CD4-positive, alpha-beta T cell (primary cell): ENCODE measurements at regions not wholly inside any gene's neighbourhood (a gene's known extent, or its start where the extent isn't known, plus 50 kb on each side); places are given as distances from the start of the nearest gene placed in this dataset.

Experiments
- ATAC-seq: fragments of 200-7000 bp; cut with Tn5 transposase; one replicate; pipeline ENCODE4 v1.10.0; 2022; ENCODE audit warnings: mild to moderate bottlenecking; ENCODE audit not compliant: poor library complexity
- CTCF ChIA-PET: fragments of 350-600 bp; sonication (Branson Sonifier 250); formaldehyde crosslinking; loops from one replicate; lab custom pipeline; 2021; ENCODE audit warnings: antibody characterized with exemption, inconsistent platforms; lab: Charles Lee
- POLR2A ChIA-PET: fragments of 350-600 bp; sonication (Branson Sonifier 250); formaldehyde crosslinking; loops from one replicate; lab custom pipeline; 2021; ENCODE audit warnings: antibody characterized with exemption, inconsistent platforms; lab: Charles Lee
- DNase-seq, 14 experiments: peaks; one replicate each; pipeline ENCODE4 v3.0.0-alpha.2; 2013 to 2020; ENCODE audit warnings: mixed read lengths in 2 of 14
- H3K27ac ChIP-seq, 2 donors: one replicate each; pipeline versions ENCODE4 v1.5.1 to v1.7.0; 2013; ENCODE audit warnings: low read length in 2 of 2, low read depth in 1 of 2, mild to moderate bottlenecking in 1 of 2
- H3K27me3 ChIP-seq, 2 experiments: 1 replicate in 1 of 2; 2 replicates in 1 of 2; pipeline versions ENCODE4 v1.6.1 to v1.7.0; 2013; ENCODE audit warnings: low read length in 2 of 2, control low read depth in 1 of 2, mild to moderate bottlenecking in 1 of 2, moderate library complexity in 1 of 2; ENCODE audit not compliant: insufficient read depth in 2 of 2, control insufficient read depth in 1 of 2
- H3K36me3 ChIP-seq: one replicate; pipeline ENCODE4 v1.6.1; 2013; ENCODE audit warnings: low read length, control low read depth; ENCODE audit not compliant: insufficient read depth
- H3K4me1 ChIP-seq: one replicate; pipeline ENCODE4 v1.6.1; 2013; ENCODE audit warnings: low read length, control low read depth; ENCODE audit not compliant: insufficient read depth
- H3K4me3 ChIP-seq: one replicate; pipeline ENCODE4 v1.5.1; 2013; ENCODE audit warnings: mild to moderate bottlenecking, low read length, moderate library complexity
- H3K9me3 ChIP-seq, 2 experiments: 1 replicate in 1 of 2; 2 replicates in 1 of 2; pipeline versions ENCODE4 v1.6.1 to v1.7.0; 2013; ENCODE audit warnings: low read length in 2 of 2, mild to moderate bottlenecking in 2 of 2, control low read depth in 1 of 2, moderate library complexity in 1 of 2; ENCODE audit not compliant: control insufficient read depth in 1 of 2, insufficient read depth in 1 of 2
- H3K27ac Mint-ChIP-seq: one replicate; pipeline ENCODE4 v1.8.0; 2020; ENCODE audit warnings: mixed read lengths
- H3K27me3 Mint-ChIP-seq: one replicate; pipeline ENCODE4 v1.8.0; 2021; ENCODE audit warnings: mixed read lengths
- H3K36me3 Mint-ChIP-seq: one replicate; pipeline ENCODE4 v1.8.0; 2021; ENCODE audit warnings: low read depth, mixed read lengths
- H3K4me1 Mint-ChIP-seq: one replicate; pipeline ENCODE4 v1.8.0; 2021; ENCODE audit warnings: low read depth, mixed read lengths
- H3K4me3 Mint-ChIP-seq: one replicate; pipeline ENCODE4 v1.8.0; 2020; ENCODE audit warnings: mild to moderate bottlenecking, mixed read lengths
- H3K9me3 Mint-ChIP-seq: one replicate; pipeline ENCODE4 v1.8.0; 2020; ENCODE audit warnings: mixed read lengths
- intact Hi-C, 2 experiments: fragments of 100-400 bp; cut with DNase I in 1 of 2; cut with micrococcal nuclease in 1 of 2; formaldehyde crosslinking; loops; one replicate each; pipeline versions ENCODE4 v1.15.1 to v1.9.0; 2023 to 2025; cut with DNase I, micrococcal nuclease
- TF ChIP-seq, protein P1 (sequence below): fragments of 200-600 bp; IDR thresholded peaks from one replicate; pipeline ENCODE4 v1.8.0; 2022; ENCODE audit warnings: antibody characterized with exemption, mild to moderate bottlenecking

GRCh38 chr6:16939839-16940238 lies 162.0 kb upstream of the STMND1 start:
- POLR2A ChIA-PET, result no interaction called here

DNA sequence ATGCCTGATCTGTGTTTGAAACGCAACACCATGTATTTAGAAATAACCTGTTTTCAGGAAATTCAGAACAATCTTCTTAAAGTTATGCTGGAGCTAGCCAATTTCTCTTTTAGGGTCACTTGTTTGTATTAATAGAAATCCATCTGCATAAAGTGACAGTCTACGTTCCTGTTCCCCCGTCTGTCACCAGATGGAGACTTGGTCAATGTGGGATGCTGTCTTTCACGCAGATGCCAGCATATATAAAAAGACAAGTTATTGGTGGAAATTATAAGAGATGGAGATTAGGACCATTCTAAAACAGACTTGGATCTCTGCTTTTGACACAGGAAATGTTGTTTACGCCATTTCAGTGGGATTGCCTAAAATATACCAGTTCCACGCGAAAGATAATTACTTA lies 162.5 kb upstream of the STMND1 start:
- Histone ChIP-seq H3K9me3 (no peaks in the 10 kb centered on the region), H3K4me1 (no peaks in the 10 kb centered on the region), H3K36me3 (no peaks in the 10 kb centered on the region), H3K27me3 (peaks cover 0 to 11% of the 10 kb centered on the region in 2 experiments), H3K4me3 (no peak overlapping the region), H3K27ac (no peak overlapping the region)
- intact Hi-C loops, result no loop called here
- ATAC-seq, result no peak
- DNase-seq, result no peak
- H3K36me3 Mint-ChIP-seq, result no peaks in the 10 kb centered on the region
- H3K4me1 Mint-ChIP-seq, result no peaks in the 10 kb centered on the region
- ChIA-PET POLR2A (no interaction called here), CTCF (interaction anchor here (1.5 kb wide), 1 partner anchor 10 kb away, joined by 3 read pairs; no protein-coding TSS in a partner anchor)
- H3K27ac Mint-ChIP-seq, result no peak overlapping the region
- no peak overlapping the region for H3K4me3 Mint-ChIP-seq
- no peaks in the 10 kb centered on the region for H3K9me3 Mint-ChIP-seq
- TF ChIP-seq, protein P1, sequence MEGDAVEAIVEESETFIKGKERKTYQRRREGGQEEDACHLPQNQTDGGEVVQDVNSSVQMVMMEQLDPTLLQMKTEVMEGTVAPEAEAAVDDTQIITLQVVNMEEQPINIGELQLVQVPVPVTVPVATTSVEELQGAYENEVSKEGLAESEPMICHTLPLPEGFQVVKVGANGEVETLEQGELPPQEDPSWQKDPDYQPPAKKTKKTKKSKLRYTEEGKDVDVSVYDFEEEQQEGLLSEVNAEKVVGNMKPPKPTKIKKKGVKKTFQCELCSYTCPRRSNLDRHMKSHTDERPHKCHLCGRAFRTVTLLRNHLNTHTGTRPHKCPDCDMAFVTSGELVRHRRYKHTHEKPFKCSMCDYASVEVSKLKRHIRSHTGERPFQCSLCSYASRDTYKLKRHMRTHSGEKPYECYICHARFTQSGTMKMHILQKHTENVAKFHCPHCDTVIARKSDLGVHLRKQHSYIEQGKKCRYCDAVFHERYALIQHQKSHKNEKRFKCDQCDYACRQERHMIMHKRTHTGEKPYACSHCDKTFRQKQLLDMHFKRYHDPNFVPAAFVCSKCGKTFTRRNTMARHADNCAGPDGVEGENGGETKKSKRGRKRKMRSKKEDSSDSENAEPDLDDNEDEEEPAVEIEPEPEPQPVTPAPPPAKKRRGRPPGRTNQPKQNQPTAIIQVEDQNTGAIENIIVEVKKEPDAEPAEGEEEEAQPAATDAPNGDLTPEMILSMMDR, result no peak
- peaks cover 22% of the 10 kb centered on the region for H3K27me3 Mint-ChIP-seq

More at GRCh38 chr6:16939839-16940238, 162.0 kb upstream of the STMND1 start:
- no peaks in the 10 kb centered on the region for H3K36me3 Mint-ChIP-seq
- Histone ChIP-seq H3K27ac (no peak overlapping the region), H3K27me3 (peaks cover 0 to 8% of the 10 kb centered on the region in 2 experiments), H3K9me3 (no peaks in the 10 kb centered on the region), H3K36me3 (no peaks in the 10 kb centered on the region), H3K4me1 (no peaks in the 10 kb centered on the region), H3K4me3 (no peak overlapping the region)
- intact Hi-C loops, result no loop called here
- CTCF ChIA-PET, result interaction anchor here (1.5 kb wide), 1 partner anchor 11 kb away, joined by 3 read pairs; no protein-coding TSS in a partner anchor
- ATAC-seq, result no peak
- no peaks in the 10 kb centered on the region for H3K4me1 Mint-ChIP-seq
- H3K9me3 Mint-ChIP-seq, result no peaks in the 10 kb centered on the region
- TF ChIP-seq, protein P1, result no peak
- no peak for DNase-seq
- H3K27me3 Mint-ChIP-seq, result peaks cover 22% of the 10 kb centered on the region
- no peak overlapping the region for H3K27ac Mint-ChIP-seq
- H3K4me3 Mint-ChIP-seq, result no peak overlapping the region

DNA sequence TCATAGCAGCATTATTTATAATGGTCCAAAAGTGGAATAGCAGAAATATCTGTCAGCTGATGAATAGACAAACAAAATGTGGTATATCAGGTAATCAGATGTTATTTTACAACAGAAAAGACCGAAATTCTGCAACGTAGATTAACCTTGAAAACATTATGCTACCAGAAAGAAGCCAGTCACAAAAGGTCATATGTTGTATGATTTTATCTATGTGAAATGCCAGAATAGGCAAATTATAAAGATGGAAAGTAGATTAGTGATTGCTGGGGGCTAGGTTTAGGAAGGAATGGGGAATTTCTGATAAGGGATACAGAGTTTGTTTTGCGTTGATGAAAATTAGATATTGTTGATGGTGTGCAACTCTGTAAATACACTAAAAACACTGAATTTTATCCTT lies 165.0 kb upstream of the STMND1 start:
- peaks cover 29% of the 10 kb centered on the region for H3K27me3 Mint-ChIP-seq
- no peaks in the 10 kb centered on the region for H3K4me1 Mint-ChIP-seq
- H3K9me3 Mint-ChIP-seq, result no peaks in the 10 kb centered on the region
- TF ChIP-seq, protein P1, result no peak
- intact Hi-C loops, result no loop called here
- Histone ChIP-seq H3K36me3 (no peaks in the 10 kb centered on the region), H3K27me3 (peaks cover 0 to 11% of the 10 kb centered on the region in 2 experiments), H3K4me1 (no peaks in the 10 kb centered on the region), H3K9me3 (no peaks in the 10 kb centered on the region), H3K27ac (no peak overlapping the region), H3K4me3 (no peak overlapping the region)
- no peak overlapping the region for H3K27ac Mint-ChIP-seq
- DNase-seq, result no peak
- H3K36me3 Mint-ChIP-seq, result no peaks in the 10 kb centered on the region
- no peak overlapping the region for H3K4me3 Mint-ChIP-seq
- ChIA-PET POLR2A (no interaction called here), CTCF (interaction anchor here (1.8 kb wide), 1 partner anchor 8 kb away, joined by 5 read pairs; no protein-coding TSS in a partner anchor)
- no peak for ATAC-seq
